ENCODE measurements at regions not wholly inside any gene's neighbourhood (a gene's known extent, or its start where the extent isn't known, plus 50 kb on each side); places are given as distances from the start of the nearest gene placed in this dataset.

GRCh38 chr12:24071842-24072241, 122.4 kb upstream of the SOX5 start:
- DNase-seq, result no peak

GRCh38 chr12:24069532-24070395, 120.3 kb upstream of the SOX5 start:
- DNase-seq, result no peak

DNA sequence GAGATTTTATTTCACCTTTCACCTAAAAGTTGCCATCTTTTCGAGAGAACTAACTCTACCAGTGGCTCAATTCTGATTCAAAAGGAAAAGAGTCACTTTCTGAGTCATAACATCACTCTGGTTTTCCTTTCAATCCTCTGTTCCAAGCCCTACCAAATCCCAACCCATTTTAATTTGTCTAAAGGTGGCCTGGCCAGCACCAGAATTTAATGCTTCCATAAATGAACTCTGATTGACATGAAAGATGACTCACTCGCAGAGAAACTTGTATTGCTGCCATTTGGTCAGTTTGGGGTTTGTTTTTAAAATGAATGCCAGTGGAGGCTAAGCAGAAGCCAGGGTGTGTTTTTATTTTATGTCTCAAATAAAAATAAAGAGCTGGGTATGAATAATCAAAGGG, 117.4 kb upstream of the SOX5 start:
- DNase-seq, result no peak

- DNase-seq, result no peak
Measured at GRCh38 chr12:24066097-24066496, 116.6 kb upstream of the SOX5 start.

DNA sequence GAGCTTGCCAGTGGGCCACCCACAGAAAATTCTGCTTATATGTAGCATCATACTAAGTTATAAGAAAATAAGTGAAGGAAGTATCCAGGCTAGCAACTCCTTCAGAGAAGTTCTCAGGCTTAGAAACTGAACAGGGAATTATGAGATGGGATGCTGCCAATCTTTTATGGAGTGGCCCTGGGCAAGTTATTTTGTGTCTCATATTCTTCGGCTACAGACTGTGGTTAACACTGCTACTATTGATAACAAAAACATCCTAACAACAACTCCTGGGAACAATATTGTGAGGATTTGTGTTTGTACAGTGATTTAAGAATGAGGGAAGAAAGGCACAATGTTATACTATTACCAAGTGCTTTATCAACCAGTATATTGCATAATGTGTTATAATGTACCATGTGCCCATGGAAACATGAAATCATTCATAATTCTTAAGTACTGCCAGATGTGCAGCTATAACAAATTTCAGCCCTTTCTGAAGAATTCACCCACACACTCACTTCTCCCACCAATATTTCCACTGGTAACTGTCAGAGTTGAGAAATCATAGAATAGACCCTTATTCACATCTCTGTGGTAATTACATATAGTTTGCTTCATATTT, 113.3 kb upstream of the SOX5 start:
- DNase-seq, result no peak

- DNase-seq, result no peak
Measured at GRCh38 chr12:24060089-24060488, 110.6 kb upstream of the SOX5 start.

GRCh38 chr12:24057920-24058476, 108.5 kb upstream of the SOX5 start:
- no peak for DNase-seq

DNA sequence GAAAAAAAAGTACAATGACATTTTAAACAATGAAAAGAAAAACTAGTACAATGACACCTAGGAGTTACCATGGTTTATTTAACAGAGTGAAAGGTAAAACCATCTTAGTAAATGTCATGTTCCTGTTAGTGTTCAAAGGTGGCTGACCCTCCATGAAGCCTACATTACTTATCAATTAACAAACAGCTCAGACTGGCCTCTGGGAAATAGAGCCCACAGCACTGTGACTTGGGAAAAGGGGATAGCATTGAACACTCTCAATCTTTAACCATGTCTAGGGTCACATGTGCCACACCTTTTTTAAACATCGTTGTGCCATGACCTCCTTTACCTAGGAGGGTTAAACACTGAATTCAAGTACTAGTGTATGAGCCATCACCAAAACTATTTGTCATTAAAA, 106.3 kb upstream of the SOX5 start:
- no peak for DNase-seq

DNA sequence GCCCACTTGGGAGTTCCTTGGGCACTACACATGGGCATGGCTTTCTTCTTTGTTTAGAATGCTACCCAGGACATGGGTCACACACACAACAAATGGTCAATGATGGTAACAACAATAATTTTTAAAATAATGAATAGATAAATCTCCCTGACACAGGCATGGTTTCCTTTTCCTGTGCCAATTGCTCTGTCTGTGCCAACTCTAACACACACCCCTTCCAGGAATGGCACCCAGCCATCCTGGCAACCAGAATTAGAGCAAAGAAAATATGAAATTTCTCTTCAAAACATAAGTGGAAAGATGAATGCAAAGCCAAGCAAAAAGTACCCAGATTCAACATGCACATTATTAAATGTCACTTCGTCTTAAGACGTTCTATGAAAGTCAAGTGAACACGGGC, 104.9 kb upstream of the SOX5 start:
- no peak for DNase-seq

GRCh38 chr12:24049728-24050127, 100.3 kb upstream of the SOX5 start:
- DNase-seq, result no peak

DNA sequence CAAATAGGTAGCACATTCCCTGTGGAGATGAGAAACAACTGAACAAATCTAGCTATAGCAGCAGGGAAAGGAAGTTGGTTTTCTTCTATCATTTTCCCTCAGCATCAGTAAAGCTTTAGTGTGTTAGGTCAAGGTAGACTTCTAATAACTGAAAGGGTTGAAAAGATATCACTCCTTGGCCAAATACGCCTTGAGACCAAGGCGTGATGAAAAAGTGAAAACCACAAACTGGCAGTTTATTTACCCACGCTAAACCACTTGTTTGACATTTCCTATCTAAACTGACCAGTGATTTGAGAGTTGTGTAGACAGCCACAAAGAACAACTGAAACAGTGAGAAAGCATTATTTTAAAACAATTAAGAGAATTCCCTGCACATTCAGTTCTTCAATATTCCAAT, 99.6 kb upstream of the SOX5 start:
- DNase-seq, result no peak

GRCh38 chr12:24048446-24048845, 99.0 kb upstream of the SOX5 start:
- DNase-seq, result no peak

GRCh38 chr12:24047326-24047725, 97.9 kb upstream of the SOX5 start:
- DNase-seq, result no peak

GRCh38 chr12:24045816-24046257, 96.4 kb upstream of the SOX5 start:
- no peak for DNase-seq

DNA sequence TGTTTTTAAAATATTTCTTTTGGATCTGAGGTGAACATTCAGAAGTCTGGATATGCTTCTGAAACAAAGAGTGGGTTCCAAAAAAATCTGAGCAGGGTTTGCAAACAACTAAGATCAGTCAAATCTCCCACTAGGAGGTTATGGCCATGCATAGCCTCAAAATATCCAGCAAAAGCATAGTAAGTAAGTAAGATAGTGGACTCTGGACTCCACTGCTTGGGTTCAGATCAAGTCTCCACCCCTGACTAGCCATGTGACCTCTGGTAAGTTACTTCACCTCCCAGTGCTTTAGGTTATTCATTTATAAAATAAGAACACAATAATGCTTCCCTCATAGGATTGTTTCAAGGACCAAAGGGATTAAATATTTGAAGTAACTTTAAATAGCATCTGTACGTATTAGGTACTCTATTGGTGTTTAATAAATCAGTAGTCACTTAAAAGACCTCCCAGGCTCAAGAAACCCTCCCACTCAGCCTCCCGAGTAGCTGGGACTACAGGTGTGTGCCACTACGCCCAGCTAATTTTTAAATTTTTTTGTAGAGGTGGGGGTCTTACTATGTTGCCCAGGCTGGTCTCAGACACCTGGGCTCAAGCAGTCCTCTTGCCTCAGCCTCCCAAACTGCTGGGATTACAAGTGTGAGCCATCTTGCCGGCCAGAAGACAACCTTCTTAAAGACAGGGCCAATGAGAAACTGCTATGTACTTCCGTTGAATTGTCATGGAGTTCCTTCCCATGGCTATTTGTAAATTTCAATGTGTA, 95.7 kb upstream of the SOX5 start:
- no peak for DNase-seq

DNA sequence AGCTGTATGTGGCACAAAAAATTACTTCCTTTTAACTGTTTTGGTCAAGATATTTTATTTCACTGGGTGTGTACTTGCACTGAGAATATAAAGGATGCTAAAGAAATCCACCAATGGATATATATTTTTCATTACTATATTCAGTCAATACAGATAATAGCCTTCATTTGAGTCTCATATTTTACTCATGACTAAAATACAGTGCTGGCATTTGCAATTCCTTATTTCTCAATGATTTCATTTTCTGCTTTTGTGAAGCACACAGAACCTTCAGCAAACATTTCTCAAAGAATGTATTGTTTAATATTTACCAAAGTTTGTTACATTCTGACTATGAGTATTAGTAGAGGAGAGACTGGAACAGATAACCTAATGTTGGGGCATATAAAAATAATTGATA, 93.2 kb upstream of the SOX5 start:
- no peak for DNase-seq

DNA sequence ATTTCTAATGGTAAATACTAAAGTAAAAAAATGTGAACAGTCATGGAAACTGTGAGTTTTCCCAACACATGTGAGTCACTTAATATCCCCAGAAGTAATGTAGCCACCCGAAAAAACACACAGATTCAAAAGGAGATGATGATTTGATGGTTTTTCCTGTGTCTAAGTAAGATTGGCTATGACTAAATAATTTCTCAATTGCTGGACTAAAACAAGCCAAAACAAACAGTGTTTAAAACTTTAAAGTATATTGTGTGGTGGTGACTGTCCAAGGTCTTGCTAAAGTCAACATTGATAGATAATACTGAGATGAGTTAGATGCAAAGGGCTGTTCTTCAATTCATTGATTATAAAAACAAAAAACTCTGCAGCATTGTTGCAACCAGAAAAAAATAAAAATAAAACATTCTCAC, 89.6 kb upstream of the SOX5 start:
- DNase-seq, result no peak

DNA sequence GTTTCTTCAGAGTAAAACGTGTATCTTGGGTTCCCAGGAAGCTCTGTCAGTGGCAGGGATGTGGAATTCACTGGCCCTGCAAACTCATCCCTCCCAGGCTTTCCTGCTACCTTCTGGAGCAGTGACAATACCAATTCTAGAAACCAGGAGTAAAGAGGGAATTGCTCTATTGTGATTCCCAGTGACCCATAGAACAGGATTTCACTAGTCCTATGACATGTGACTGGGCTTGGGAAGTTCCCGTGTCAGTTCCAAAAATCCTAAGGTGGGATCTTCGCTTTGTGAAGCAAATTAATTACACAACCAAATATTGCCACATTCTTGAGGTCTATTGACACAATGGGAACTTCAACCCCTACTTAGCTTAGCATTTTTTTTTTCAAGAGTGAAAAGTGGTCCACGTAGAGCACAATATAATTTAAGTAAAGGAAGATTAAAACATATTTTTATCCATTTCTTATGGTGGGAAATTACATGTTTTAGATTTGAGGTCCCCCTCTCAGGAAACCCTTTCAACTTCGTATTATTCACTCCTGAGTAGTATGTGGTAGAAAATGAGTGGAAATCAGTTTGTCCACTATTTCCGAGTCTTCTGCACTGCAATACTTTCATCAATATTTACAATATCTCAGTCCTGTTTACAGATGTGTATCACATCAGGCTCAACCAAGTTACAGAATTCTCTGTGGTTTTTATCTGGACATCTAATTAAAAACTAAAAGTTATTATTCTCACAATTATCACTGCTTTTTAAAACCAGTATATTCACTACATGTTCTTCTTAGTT, 88.9 kb upstream of the SOX5 start:
- no peak for DNase-seq

GRCh38 chr12:24036438-24037216, 87.2 kb upstream of the SOX5 start:
- no peak for DNase-seq

- DNase-seq, result no peak
Measured at GRCh38 chr12:24034894-24035293, 85.4 kb upstream of the SOX5 start.

GRCh38 chr12:24034160-24034559, 84.7 kb upstream of the SOX5 start:
- no peak for DNase-seq

DNA sequence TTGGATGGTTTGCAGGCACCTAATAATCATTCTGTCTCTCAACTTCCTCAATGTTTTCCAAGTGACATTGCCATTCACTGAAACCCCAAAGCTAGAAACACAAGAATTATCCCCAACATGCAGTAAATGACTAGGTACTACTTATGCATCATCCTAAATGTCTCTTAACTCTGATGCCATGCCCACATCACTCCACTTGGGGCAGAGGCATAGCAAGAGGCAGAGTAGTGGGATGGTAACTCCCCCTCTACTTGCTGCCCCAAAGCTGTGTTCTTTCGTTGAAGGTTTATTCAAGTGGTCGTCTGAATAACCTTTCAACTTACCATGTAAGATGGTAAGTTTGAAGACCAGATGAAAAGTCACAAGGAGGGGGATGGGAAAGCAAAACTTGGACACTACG, 77.9 kb upstream of the SOX5 start:
- no peak for DNase-seq
